VCaP (cell line): ENCODE measurements at regions not wholly inside any gene's neighbourhood (a gene's known extent, or its start where the extent isn't known, plus 50 kb on each side); places are given as distances from the start of the nearest gene placed in this dataset.
"Not testable (repeated sequence)": the region's sequence is repeated elsewhere in the genome, so short reads cannot be mapped to it uniquely, and the experiment has no call there.

Experiments used
- H3K27ac ChIP-seq: fragments of 450-650 bp; 2 replicates; pipeline ENCODE4 v1.5.1; 2017
- TF ChIP-seq, protein P1 (sequence below): fragments of 450-650 bp; conservative IDR thresholded peaks from 2 replicates; pipeline ENCODE4 v1.5.1; 2017; ENCODE audit warnings: mild to moderate bottlenecking, moderate library complexity

DNA sequence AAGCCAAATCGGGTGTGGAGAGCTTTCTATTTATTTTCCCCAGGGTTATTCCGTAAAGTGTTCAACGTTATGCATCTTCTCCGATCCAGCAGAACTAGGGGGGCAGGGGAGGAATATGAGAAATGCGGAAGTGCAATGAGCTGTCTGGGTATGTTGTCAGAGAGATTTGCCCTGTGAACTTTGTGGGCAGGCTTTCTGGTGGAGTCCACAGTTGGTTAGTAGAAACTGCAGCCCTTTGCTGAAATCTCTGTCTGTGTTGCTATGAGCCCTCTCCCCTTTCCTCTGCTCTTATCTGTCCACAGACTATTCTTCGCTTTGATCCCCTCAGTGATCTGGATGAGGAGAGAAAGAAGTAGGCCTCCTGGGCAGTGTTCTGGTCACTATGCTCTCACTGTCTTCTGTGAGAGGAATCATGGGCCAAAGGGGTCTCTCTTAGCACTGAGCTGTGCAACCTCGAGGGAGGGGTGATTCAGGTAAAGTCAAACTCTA lies 158.9 kb upstream of the FUT9 start:
- H3K27ac ChIP-seq, result no peak overlapping the region
- TF ChIP-seq, protein P1, sequence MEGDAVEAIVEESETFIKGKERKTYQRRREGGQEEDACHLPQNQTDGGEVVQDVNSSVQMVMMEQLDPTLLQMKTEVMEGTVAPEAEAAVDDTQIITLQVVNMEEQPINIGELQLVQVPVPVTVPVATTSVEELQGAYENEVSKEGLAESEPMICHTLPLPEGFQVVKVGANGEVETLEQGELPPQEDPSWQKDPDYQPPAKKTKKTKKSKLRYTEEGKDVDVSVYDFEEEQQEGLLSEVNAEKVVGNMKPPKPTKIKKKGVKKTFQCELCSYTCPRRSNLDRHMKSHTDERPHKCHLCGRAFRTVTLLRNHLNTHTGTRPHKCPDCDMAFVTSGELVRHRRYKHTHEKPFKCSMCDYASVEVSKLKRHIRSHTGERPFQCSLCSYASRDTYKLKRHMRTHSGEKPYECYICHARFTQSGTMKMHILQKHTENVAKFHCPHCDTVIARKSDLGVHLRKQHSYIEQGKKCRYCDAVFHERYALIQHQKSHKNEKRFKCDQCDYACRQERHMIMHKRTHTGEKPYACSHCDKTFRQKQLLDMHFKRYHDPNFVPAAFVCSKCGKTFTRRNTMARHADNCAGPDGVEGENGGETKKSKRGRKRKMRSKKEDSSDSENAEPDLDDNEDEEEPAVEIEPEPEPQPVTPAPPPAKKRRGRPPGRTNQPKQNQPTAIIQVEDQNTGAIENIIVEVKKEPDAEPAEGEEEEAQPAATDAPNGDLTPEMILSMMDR, result no peak

DNA sequence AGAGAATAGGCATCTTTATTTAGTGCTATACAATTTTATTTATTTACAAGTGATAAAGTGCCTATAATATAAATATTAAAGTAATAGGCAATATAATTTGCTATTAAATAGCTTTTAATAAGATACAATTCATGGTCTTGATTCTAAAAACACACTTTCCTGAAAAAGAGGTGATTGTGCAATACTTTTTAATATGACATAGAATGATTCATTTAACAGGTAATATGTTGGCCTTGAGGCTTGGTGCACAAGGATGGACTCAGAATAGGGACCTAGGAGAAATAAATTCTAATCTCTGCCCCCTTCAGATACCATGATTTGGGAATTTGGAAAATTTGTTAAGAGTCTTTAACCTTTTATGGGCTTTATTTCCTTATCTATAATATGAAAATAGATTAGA lies 149.9 kb upstream of the FUT9 start:
- TF ChIP-seq, protein P1, result no peak
- H3K27ac ChIP-seq, result no peak overlapping the region

DNA sequence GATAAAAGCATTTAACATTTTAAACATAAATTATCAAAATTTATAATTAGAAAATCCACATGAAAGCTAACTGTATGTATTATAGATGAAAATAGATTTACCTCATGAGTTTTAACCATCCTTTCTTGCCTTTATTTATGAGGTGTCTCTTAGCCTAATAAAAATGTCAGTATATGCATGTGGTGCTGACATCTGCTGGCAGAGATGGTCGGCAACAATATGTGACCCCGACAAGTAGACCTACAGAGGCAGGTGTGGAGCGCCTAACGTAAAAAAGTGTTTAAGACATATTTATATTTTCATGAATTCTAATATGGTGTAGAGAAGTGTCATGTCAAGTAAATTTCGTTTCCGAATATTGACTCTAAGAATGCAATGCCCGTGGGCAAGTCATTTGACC lies 149.0 kb upstream of the FUT9 start:
- TF ChIP-seq, protein P1, result peak; percentile 80
- H3K27ac ChIP-seq, result no peak overlapping the region

DNA sequence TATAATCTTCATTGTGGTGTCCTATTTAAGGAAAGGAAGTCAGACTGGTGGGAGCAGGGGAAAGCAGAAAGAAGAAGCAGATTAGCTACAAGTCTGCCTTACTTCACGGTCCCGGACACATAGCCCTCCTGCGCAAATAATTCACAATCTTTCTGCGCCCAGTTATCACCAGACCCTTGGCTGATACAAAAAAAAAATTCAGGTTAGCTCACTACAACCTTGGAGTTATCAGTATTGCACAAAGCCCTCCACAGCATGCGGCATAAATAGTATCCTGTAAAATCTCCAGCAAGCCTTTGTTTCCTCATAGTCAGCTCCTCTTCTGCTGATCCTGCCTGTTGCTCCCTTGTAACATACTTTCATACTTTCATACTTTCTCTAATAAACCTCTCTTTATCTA lies 148.6 kb upstream of the FUT9 start:
- TF ChIP-seq, protein P1, result no peak
- no peak overlapping the region for H3K27ac ChIP-seq

DNA sequence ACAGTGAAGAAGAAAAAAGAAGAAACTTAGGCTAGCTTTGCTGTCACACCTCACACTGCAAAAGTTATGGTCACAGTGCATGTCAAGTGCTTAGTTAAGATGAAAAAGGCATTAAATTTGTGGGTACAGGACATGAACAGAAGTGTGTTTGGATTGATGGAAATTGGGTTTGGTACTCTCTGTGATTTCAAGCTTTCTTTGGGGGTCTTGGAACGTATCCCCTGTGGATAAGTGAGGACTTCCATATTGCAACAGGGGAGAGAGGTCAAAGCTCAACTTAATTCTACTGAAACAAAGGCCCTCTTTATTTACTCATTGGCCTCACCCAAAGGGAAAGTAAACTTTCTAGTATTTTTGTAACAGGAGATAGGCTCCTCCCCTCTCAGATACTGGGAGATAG lies 138.3 kb upstream of the FUT9 start:
- no peak overlapping the region for H3K27ac ChIP-seq

DNA sequence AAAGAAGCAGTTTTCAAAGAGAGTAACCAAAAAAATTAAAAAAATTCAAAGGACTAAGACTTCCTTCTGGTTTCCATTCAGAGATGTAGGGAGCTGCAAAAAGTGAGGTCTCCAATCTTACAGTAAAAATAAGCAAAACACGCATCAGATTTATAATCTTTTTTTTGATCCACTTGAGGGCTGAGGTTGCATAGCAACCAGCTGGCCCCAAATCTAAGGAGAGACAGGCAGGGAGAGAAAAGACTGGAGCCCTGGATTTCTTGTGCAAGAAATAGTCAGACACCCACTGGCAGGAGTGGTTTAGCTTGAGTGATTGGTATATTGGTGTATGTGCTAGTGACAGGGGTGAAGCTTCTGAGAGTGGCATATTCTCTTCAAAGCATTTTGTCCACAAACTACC lies 135.9 kb upstream of the FUT9 start:
- TF ChIP-seq, protein P1, result no peak
- no peak overlapping the region for H3K27ac ChIP-seq

More for the DNA sequence above, 138.3 kb upstream of the FUT9 start:
- TF ChIP-seq, protein P1, result no peak

DNA sequence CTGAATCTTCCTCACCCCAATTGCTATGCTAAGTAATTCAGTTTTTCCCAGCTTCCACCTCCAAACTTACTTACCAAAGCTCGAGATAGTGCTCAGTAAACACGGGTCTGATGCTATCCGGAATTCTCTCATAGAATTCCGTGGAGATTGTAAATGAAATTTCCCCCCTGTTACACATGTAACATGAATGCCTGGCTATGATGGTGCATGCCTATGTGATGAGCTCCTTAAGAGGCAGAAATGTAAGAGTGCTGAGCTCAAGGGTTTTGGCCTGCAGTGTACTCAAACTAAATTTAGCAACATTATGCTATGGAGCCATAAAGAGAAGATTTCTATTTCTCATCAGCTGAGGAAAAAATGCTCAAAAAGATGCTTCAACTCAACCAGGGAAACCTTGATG lies 133.4 kb upstream of the FUT9 start:
- TF ChIP-seq, protein P1, result no peak
- no peak overlapping the region for H3K27ac ChIP-seq

DNA sequence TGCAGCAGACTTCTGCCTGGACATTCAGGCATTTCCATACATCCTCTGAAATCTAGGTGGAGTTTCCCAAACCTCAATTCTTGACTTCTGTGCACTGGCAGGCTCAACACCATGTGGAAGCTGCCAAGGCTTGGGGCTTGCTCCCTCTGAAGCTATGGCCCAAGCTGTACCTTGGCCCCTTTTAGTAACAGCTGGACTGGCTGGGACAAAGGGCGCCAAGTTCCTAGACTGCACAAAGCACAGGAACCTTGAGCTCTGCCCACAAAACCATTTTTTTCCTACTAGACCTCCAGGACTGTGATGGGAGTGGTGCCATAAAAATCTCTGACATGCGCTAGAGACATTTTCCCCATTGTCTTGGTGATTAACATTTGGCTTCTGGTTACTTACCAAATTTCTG lies 127.1 kb upstream of the FUT9 start:
- H3K27ac ChIP-seq, result not testable (repeated sequence)
